DND-41 (cell line): ENCODE measurements at regions not wholly inside any gene's neighbourhood (a gene's known extent, or its start where the extent isn't known, plus 50 kb on each side); places are given as distances from the start of the nearest gene placed in this dataset.
"Not testable (repeated sequence)": the region's sequence is repeated elsewhere in the genome, so short reads cannot be mapped to it uniquely, and the experiment has no call there.

Experiments used
- ATAC-seq: fragments of 200-7000 bp; cut with Tn5 transposase; 3 replicates; pipeline ENCODE4 v1.9.1; 2021; ENCODE audit warnings: low read depth; ENCODE audit not compliant: insufficient read depth
- DNase-seq: peaks from one replicate; pipeline ENCODE4 v3.0.0-alpha.2; 2020
- H2AFZ ChIP-seq: 2 replicates; pipeline ENCODE4 v1.6.0; 2012; ENCODE audit warnings: low read depth, low read length
- H3K27ac ChIP-seq: 2 replicates; pipeline ENCODE4 v1.5.1; 2012; ENCODE audit warnings: low read length, inconsistent platforms
- H3K27me3 ChIP-seq: fragments of 200-600 bp; sonication (generic); 2 replicates; pipeline ENCODE4 v1.6.0; 2012; ENCODE audit warnings: low read length, mild to moderate bottlenecking, inconsistent platforms; ENCODE audit not compliant: insufficient read depth, poor library complexity
- H3K36me3 ChIP-seq: 2 replicates; pipeline ENCODE4 v1.5.1; 2012; ENCODE audit warnings: low read length, inconsistent platforms; ENCODE audit not compliant: insufficient read depth
- H3K4me1 ChIP-seq: 2 replicates; pipeline ENCODE4 v1.5.1; 2012; ENCODE audit warnings: mild to moderate bottlenecking, low read length; ENCODE audit not compliant: insufficient read depth
- H3K4me2 ChIP-seq: 2 replicates; pipeline ENCODE4 v1.6.0; 2012; ENCODE audit warnings: mild to moderate bottlenecking, moderate library complexity, low read length, inconsistent platforms; ENCODE audit not compliant: insufficient read depth
- H3K4me3 ChIP-seq, 2 experiments: fragments of 200-600 bp in 1 of 2; shearing (Covaris generic) in 1 of 2; 2 replicates each; pipeline ENCODE4 v1.5.1; 2012 to 2016; ENCODE audit warnings: inconsistent platforms in 2 of 2, low read length in 2 of 2, mild to moderate bottlenecking in 2 of 2, low read depth in 1 of 2, moderate library complexity in 1 of 2
- H3K79me2 ChIP-seq: 2 replicates; pipeline ENCODE4 v1.6.0; 2012; ENCODE audit warnings: low read length, inconsistent platforms; ENCODE audit not compliant: insufficient read depth
- H3K9ac ChIP-seq: 2 replicates; pipeline ENCODE4 v1.6.0; 2012; ENCODE audit warnings: low read depth, mild to moderate bottlenecking, inconsistent platforms, low read length, moderate library complexity
- H3K9me3 ChIP-seq: 2 replicates; pipeline ENCODE4 v1.5.1; 2012; ENCODE audit warnings: low read length, moderate library complexity, mild to moderate bottlenecking, inconsistent platforms; ENCODE audit not compliant: insufficient read depth, severe bottlenecking
- H4K20me1 ChIP-seq: 2 replicates; pipeline ENCODE4 v1.6.0; 2012; ENCODE audit warnings: low read length; ENCODE audit not compliant: insufficient read depth
- CTCF ChIP-seq: IDR thresholded peaks from 2 replicates; pipeline ENCODE4 v1.5.1; 2012; ENCODE audit warnings: borderline replicate concordance, low read length, moderate library complexity, mild to moderate bottlenecking; ENCODE audit not compliant: poor library complexity, severe bottlenecking; ENCODE audit errors: extremely low read depth
- EZH2 ChIP-seq: IDR thresholded peaks from 3 replicates; pipeline ENCODE4 v1.6.1; 2012; ENCODE audit warnings: borderline replicate concordance, low read depth, mild to moderate bottlenecking, moderate library complexity, low read length, inconsistent platforms; ENCODE audit not compliant: severe bottlenecking

DNA sequence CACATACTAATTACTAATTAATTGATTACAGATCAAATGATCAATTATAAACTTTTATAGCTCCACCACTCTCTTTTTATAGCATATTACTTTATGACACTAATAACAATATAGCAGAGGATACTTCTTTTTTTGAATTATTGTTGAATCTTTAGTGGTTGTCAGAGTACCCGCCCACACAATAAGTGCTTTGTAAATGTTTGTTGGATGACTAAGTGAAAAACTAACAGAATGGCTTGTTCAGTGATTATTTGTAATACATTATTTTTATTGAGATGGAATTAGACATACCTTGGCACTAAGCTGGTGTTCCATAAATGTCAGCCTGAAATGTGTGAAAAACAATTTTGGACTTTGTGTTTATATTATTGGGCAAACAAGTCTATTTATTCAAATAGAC is 670.5 kb upstream of the ATXN7L3B start:
- Histone ChIP-seq H3K4me2 (no peak overlapping the region), H3K27me3 (no peaks in the 10 kb centered on the region), H3K79me2 (no peaks in the 10 kb centered on the region), H4K20me1 (no peaks in the 10 kb centered on the region), H3K9ac (no peak overlapping the region), H3K27ac (no peak overlapping the region), H3K36me3 (no peaks in the 10 kb centered on the region), H3K9me3 (no peaks in the 10 kb centered on the region), H2AFZ (no peak overlapping the region), H3K4me3 (no peak overlapping the region), H3K4me1 (no peaks in the 10 kb centered on the region)
- no peak for TF ChIP-seq EZH2
- no peak for TF ChIP-seq CTCF
- DNase-seq: no peak
- no peak for ATAC-seq

- not testable (repeated sequence) for H3K9me3 ChIP-seq, H3K4me2 ChIP-seq, H3K36me3 ChIP-seq, H4K20me1 ChIP-seq, DNase-seq, H3K9ac ChIP-seq, H3K4me3 ChIP-seq, ATAC-seq, H2AFZ ChIP-seq, H3K4me1 ChIP-seq, H3K27ac ChIP-seq, H3K79me2 ChIP-seq, H3K27me3 ChIP-seq
Measured at GRCh38 chr12:73877291-73877690, 660.3 kb upstream of the ATXN7L3B start.

- DNase-seq (no peak), ATAC-seq (no peak)
- no peak overlapping the region for H3K9ac ChIP-seq
- no peaks in the 10 kb centered on the region for H3K27me3 ChIP-seq
- H3K9me3 ChIP-seq: no peaks in the 10 kb centered on the region
- no peak overlapping the region for H3K27ac ChIP-seq
- no peak overlapping the region for H3K4me2 ChIP-seq
- no peaks in the 10 kb centered on the region for H3K36me3 ChIP-seq
- no peak overlapping the region for H2AFZ ChIP-seq
- H3K79me2 ChIP-seq: no peaks in the 10 kb centered on the region
- no peak overlapping the region for H3K4me3 ChIP-seq
- H4K20me1 ChIP-seq: no peaks in the 10 kb centered on the region
- no peaks in the 10 kb centered on the region for H3K4me1 ChIP-seq
- TF ChIP-seq EZH2: no peak
- TF ChIP-seq CTCF: no peak
Measured at GRCh38 chr12:73892201-73892600, 645.4 kb upstream of the ATXN7L3B start.

- H3K36me3 ChIP-seq: no peaks in the 10 kb centered on the region
- no peaks in the 10 kb centered on the region for H3K4me1 ChIP-seq
- no peak for DNase-seq
- H3K9me3 ChIP-seq: no peaks in the 10 kb centered on the region
- no peak for TF ChIP-seq EZH2
- TF ChIP-seq CTCF: no peak
- no peak overlapping the region for H2AFZ ChIP-seq
- H3K27ac ChIP-seq: no peak overlapping the region
- H3K27me3 ChIP-seq: no peaks in the 10 kb centered on the region
- H3K9ac ChIP-seq: no peak overlapping the region
- H4K20me1 ChIP-seq: no peaks in the 10 kb centered on the region
- ATAC-seq: no peak
- no peaks in the 10 kb centered on the region for H3K79me2 ChIP-seq
- H3K4me2 ChIP-seq: no peak overlapping the region
- H3K4me3 ChIP-seq: no peak overlapping the region
Measured at GRCh38 chr12:73898645-73899044, 639.0 kb upstream of the ATXN7L3B start.
